GM18498 (cell line): ENCODE measurements at regions not wholly inside any gene's neighbourhood (a gene's known extent, or its start where the extent isn't known, plus 50 kb on each side); places are given as distances from the start of the nearest gene placed in this dataset.
"Not testable (repeated sequence)": the region's sequence is repeated elsewhere in the genome, so short reads cannot be mapped to it uniquely, and the experiment has no call there.

ENCODE experiments used
- ATAC-seq: cut with Tn5 transposase; IDR thresholded peaks from one replicate; pipeline ENCODE4 v1.9.1; 2021; ENCODE audit warnings: mild to moderate bottlenecking, moderate library complexity; ENCODE audit not compliant: unreplicated experiment

GRCh38 chr20:53801609-53802370, 208.2 kb upstream of the ZNF217 start:
- no peak for ATAC-seq

DNA sequence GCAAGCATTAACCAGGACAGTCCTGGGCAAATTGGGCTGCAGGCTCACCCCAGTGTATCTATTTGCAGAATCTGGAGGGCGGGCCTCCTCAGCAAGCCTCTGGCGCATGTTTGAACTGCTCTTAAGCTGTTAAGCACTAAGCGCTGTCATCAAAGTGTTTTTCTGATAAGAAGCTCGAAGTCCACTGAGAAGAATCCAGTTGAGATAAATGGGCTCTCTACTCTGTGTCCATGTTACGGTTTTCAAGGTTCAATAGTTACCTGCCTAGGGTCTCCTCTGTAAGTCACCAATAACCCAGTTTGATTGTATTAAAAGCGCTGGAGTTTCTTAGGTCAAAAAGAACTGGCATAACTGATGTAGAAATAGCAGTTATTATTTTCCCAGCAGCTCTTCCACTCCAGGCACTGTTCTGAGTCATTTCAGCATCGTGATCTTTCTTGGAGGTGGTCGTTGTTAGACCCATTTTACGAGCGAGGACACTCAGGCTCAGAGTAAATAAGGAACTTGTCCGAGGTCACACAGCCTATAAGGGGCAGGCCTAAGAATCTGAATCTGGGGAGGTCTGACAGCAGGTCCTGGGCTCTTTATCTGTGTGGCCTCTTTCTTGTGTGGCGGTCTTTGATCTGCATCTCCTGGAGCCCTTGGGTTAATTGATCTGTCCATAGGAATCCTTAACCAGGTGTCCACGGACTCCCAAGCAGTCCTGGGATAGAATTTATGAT, 207.4 kb upstream of the ZNF217 start:
- no peak for ATAC-seq

- no peak for ATAC-seq
Observed at GRCh38 chr20:53800418-53800817, 206.8 kb upstream of the ZNF217 start.

- no peak for ATAC-seq
Observed at GRCh38 chr20:53797085-53797484, 203.4 kb upstream of the ZNF217 start.

- ATAC-seq, result no peak
Observed at GRCh38 chr20:53795170-53795569, 201.5 kb upstream of the ZNF217 start.

GRCh38 chr20:53794529-53795115, 201.0 kb upstream of the ZNF217 start:
- no peak for ATAC-seq

DNA sequence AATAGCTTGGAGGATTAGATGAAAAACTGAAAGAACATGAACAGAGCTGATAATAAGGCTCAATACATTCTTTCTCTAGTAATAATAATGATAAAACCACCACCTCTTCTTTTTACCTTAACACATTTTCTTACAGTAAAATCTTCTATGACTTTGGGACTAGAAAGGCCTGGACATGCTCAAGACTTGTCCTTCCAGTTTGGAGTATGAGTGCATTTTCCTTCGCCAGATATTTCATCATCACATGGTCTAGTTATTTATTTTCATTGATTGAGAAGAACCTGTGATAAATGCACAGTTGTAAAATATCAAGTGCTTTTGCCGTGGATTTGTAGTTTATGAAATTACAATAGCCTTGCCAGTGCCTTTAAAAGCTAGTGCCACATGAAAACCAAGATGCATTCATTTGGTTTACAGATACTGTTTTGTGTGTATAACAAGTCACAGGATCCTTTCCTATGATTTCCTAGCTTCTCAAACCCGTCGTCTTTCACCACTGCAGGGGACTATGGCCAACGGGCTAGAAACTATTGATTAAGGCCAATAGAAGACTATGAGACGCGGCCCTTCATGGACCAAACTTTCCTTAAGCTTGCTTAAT, 200.2 kb upstream of the ZNF217 start:
- no peak for ATAC-seq

- no peak for ATAC-seq
Observed at GRCh38 chr20:53792946-53793536, 199.4 kb upstream of the ZNF217 start.

DNA sequence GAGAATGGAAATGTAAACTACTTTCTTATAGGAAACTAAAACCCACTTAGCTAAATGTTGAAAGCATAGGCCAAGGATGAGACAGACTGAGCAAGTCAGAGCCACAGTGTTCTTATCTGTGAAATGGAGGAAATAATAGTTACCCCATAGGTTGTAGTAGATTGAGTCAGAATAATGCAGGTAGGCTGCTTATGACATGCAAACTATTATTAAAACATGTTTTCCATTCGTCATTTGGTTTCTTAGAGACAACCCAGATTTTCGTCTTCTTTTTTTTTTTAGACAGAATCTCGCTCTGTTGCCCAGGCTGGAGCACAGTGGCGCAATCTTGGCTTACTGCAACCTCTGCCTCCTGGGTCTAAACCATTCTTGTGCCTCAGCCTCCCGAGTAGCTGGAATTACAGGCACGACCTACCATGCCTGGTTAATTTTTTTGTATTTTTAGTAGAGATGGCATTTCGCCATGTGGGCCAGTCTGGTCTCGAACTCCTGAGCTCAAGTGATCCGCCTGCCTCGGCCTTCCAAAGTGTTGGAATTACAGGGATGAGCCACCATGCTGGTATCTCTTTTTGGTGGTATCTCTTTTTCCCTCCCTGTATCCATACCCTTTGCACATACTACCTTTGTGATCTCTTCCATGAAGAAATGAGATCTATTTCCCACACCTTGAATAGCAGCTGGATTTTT, 196.5 kb upstream of the ZNF217 start:
- ATAC-seq, result no peak

- ATAC-seq, result no peak
Observed at GRCh38 chr20:53788253-53789022, 194.8 kb upstream of the ZNF217 start.

- not testable (repeated sequence) for ATAC-seq
Observed at GRCh38 chr20:53787491-53787931, 193.9 kb upstream of the ZNF217 start.

DNA sequence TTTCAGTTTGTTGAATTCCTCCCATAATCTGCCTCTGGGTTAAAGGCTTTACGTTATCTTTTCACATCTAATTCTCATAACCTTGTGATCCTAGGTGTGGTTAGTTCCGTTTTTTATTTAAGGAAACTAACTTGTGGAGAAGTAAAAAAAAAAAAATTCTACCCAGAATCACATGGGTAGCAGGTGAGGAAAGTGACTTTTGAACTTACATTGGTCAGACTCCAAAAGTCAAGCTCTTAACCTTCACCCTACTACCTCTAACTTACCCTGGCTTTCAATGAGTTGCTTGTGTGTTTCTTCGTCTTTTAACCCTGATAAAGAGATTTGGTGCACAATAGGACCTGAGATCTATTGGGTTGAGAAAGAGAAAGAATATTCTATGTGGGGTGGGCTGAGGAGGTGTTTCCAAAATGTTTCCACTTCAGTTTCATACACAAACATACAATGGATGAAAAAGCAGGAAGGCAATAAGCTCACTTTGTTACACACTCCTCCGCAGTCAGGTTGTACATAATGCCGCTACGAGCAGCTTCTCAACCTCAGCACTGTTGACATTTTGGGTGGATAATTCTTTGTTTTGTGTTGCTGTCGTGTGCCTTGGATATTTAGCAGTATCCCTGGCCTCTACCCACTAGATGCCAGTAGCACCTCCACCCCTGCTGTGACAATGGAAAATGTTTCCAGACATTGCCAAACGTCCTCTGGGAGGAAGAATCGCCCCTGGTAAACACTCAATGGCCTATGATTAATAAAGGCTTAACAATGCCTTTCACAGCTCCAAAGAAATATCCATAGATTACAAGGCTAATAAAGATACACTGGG, 193.0 kb upstream of the ZNF217 start:
- ATAC-seq, result no peak

- ATAC-seq, result no peak
Observed at GRCh38 chr20:53786071-53786444, 192.4 kb upstream of the ZNF217 start.

GRCh38 chr20:53785320-53785719, 191.7 kb upstream of the ZNF217 start:
- no peak for ATAC-seq

GRCh38 chr20:53783768-53784167, 190.1 kb upstream of the ZNF217 start:
- ATAC-seq, result no peak

GRCh38 chr20:53782612-53783246, 189.1 kb upstream of the ZNF217 start:
- no peak for ATAC-seq

- ATAC-seq, result no peak
Observed at GRCh38 chr20:53779822-53780221, 186.2 kb upstream of the ZNF217 start.

GRCh38 chr20:53778736-53779135, 185.1 kb upstream of the ZNF217 start:
- no peak for ATAC-seq
